Erythroblast (primary cell): ENCODE measurements at regions not wholly inside any gene's neighbourhood (a gene's known extent, or its start where the extent isn't known, plus 50 kb on each side); places are given as distances from the start of the nearest gene placed in this dataset.

Experiments used
- DNase-seq, 2 experiments: peaks; one replicate each; lab custom pipeline; 2025; lab: John Stamatoyannopoulos, UW
- GATA1 ChIP-seq: IDR thresholded peaks from 2 replicates; pipeline ENCODE4 v1.6.1; 2011; ENCODE audit warnings: low read depth, mild to moderate bottlenecking, control low read depth, low read length, moderate library complexity
- POLR2A ChIP-seq: IDR thresholded peaks from 2 replicates; pipeline ENCODE4 v1.6.1; 2011; ENCODE audit warnings: mild to moderate bottlenecking, low read length

GRCh38 chr1:59236721-59237545 is 60.0 kb upstream of the FGGY start:
- no peak for DNase-seq
- no peak for TF ChIP-seq GATA1
- no peak for TF ChIP-seq POLR2A

- TF ChIP-seq POLR2A = no peak
- TF ChIP-seq GATA1 = no peak
Measured at GRCh38 chr1:59237900-59238299, 59.0 kb upstream of the FGGY start.

GRCh38 chr1:59238333-59238934 is 58.5 kb upstream of the FGGY start:
- no peak for DNase-seq
- TF ChIP-seq POLR2A (no peak), GATA1 (no peak)

More at GRCh38 chr1:59237900-59238299, 59.0 kb upstream of the FGGY start:
- DNase-seq = no peak

- DNase-seq = no peak
- TF ChIP-seq GATA1 = no peak
- TF ChIP-seq POLR2A = no peak
Measured at GRCh38 chr1:59238993-59239392, 57.9 kb upstream of the FGGY start.

- DNase-seq = no peak
- no peak for TF ChIP-seq POLR2A
- TF ChIP-seq GATA1 = no peak
Measured at GRCh38 chr1:59241909-59242308, 55.0 kb upstream of the FGGY start.

GRCh38 chr1:59242370-59242769 is 54.5 kb upstream of the FGGY start:
- TF ChIP-seq GATA1 = no peak
- no peak for TF ChIP-seq POLR2A
- no peak for DNase-seq

GRCh38 chr1:59243550-59243949 is 53.3 kb upstream of the FGGY start:
- TF ChIP-seq POLR2A (no peak), GATA1 (no peak)
- no peak for DNase-seq

GRCh38 chr1:59243978-59244377 is 52.9 kb upstream of the FGGY start:
- no peak for TF ChIP-seq GATA1
- TF ChIP-seq POLR2A = no peak
- no peak for DNase-seq

GRCh38 chr1:59244891-59245290 is 52.0 kb upstream of the FGGY start:
- TF ChIP-seq GATA1 (no peak), POLR2A (no peak)
- no peak for DNase-seq
